Naive thymus-derived CD4-positive, alpha-beta T cell (primary cell): ENCODE measurements at regions not wholly inside any gene's neighbourhood (a gene's known extent, or its start where the extent isn't known, plus 50 kb on each side); places are given as distances from the start of the nearest gene placed in this dataset.
"Not testable (repeated sequence)": the region's sequence is repeated elsewhere in the genome, so short reads cannot be mapped to it uniquely, and the experiment has no call there.

ENCODE experiments used
- ATAC-seq: fragments of 150-1000 bp; cut with Tn5 transposase; 2 replicates; pipeline ENCODE4 v1.10.0; 2021; ENCODE audit warnings: mild to moderate bottlenecking, moderate library complexity
- CTCF ChIA-PET: fragments of 350-600 bp; sonication (Branson Sonifier 250); formaldehyde crosslinking; loops from one replicate; lab custom pipeline; 2021; ENCODE audit warnings: antibody characterized with exemption; lab: Charles Lee
- POLR2A ChIA-PET: fragments of 350-600 bp; sonication (Branson Sonifier 250); formaldehyde crosslinking; loops from one replicate; lab custom pipeline; 2021; ENCODE audit warnings: antibody characterized with exemption, inconsistent platforms; lab: Charles Lee
- DNase-seq, 9 donors: peaks; one replicate each; pipeline versions ENCODE4 v3.0.0 to v3.0.0-alpha.2; 2020 to 2022; ENCODE audit warnings: mixed read lengths in 1 of 9
- H3K27ac ChIP-seq: one replicate; pipeline ENCODE4 v1.7.0; 2013; ENCODE audit warnings: mild to moderate bottlenecking, low read depth, low read length, moderate library complexity
- H3K27me3 ChIP-seq, 2 donors: one replicate each; pipeline ENCODE4 v1.7.0; 2013; ENCODE audit warnings: low read length in 2 of 2, mild to moderate bottlenecking in 2 of 2, moderate library complexity in 2 of 2; ENCODE audit not compliant: control insufficient read depth in 2 of 2, insufficient read depth in 2 of 2
- H3K36me3 ChIP-seq, 3 experiments: 1 replicate in 2 of 3; 2 replicates in 1 of 3; pipeline ENCODE4 v1.7.0; 2013; ENCODE audit warnings: low read length in 3 of 3, mild to moderate bottlenecking in 3 of 3, moderate library complexity in 1 of 3; ENCODE audit not compliant: insufficient read depth in 3 of 3, control insufficient read depth in 2 of 3
- H3K4me1 ChIP-seq, 2 donors: one replicate each; pipeline ENCODE4 v1.7.0; 2013; ENCODE audit warnings: low read length in 2 of 2, mild to moderate bottlenecking in 2 of 2, moderate library complexity in 1 of 2; ENCODE audit not compliant: control insufficient read depth in 2 of 2, insufficient read depth in 2 of 2
- H3K4me3 ChIP-seq: 2 replicates; pipeline ENCODE4 v1.7.0; 2013; ENCODE audit warnings: mild to moderate bottlenecking, low read length
- H3K9me3 ChIP-seq, 3 experiments: 1 replicate in 2 of 3; 2 replicates in 1 of 3; pipeline ENCODE4 v1.7.0; 2013; ENCODE audit warnings: low read length in 3 of 3; ENCODE audit not compliant: control insufficient read depth in 2 of 3
- H3K27ac Mint-ChIP-seq, 9 donors: one replicate each; pipeline ENCODE4 v1.8.0; 2020 to 2022; ENCODE audit warnings: mixed read lengths in 9 of 9, mild to moderate bottlenecking in 8 of 9, moderate library complexity in 5 of 9, inconsistent platforms in 2 of 9
- H3K27me3 Mint-ChIP-seq, 5 donors: one replicate each; pipeline ENCODE4 v1.8.0; 2021 to 2022; ENCODE audit warnings: mixed read lengths in 5 of 5, mild to moderate bottlenecking in 1 of 5
- H3K36me3 Mint-ChIP-seq, 5 donors: one replicate each; pipeline ENCODE4 v1.8.0; 2020 to 2022; ENCODE audit warnings: mixed read lengths in 5 of 5, mild to moderate bottlenecking in 3 of 5, inconsistent platforms in 1 of 5
- H3K4me1 Mint-ChIP-seq, 7 donors: one replicate each; pipeline ENCODE4 v1.8.0; 2020 to 2022; ENCODE audit warnings: mixed read lengths in 7 of 7, mild to moderate bottlenecking in 3 of 7, inconsistent platforms in 1 of 7
- H3K4me3 Mint-ChIP-seq, 10 donors: one replicate each; pipeline ENCODE4 v1.8.0; 2020 to 2022; ENCODE audit warnings: mild to moderate bottlenecking in 10 of 10, mixed read lengths in 10 of 10, moderate library complexity in 6 of 10, inconsistent platforms in 2 of 10
- H3K9me3 Mint-ChIP-seq, 11 donors: one replicate each; pipeline ENCODE4 v1.8.0; 2020 to 2022; ENCODE audit warnings: mixed read lengths in 11 of 11, mild to moderate bottlenecking in 4 of 11, inconsistent platforms in 1 of 11, moderate library complexity in 1 of 11
- intact Hi-C, 2 donors: fragments of 100-400 bp; cut with micrococcal nuclease; formaldehyde crosslinking; loops; one replicate each; pipeline ENCODE4 v1.15.1; 2023

- H3K9me3 ChIP-seq, H3K4me3 ChIP-seq, H3K27ac Mint-ChIP-seq, H3K27me3 ChIP-seq, H3K4me1 Mint-ChIP-seq, H3K4me3 Mint-ChIP-seq, H3K36me3 ChIP-seq, H3K27ac ChIP-seq, ATAC-seq, H3K4me1 ChIP-seq, POLR2A ChIA-PET, intact Hi-C loops, H3K36me3 Mint-ChIP-seq, CTCF ChIA-PET, H3K9me3 Mint-ChIP-seq, H3K27me3 Mint-ChIP-seq, DNase-seq: not testable (repeated sequence)
Measured at GRCh38 chr2:37746011-37746410, 74.6 kb upstream of the CDC42EP3 start.

DNA sequence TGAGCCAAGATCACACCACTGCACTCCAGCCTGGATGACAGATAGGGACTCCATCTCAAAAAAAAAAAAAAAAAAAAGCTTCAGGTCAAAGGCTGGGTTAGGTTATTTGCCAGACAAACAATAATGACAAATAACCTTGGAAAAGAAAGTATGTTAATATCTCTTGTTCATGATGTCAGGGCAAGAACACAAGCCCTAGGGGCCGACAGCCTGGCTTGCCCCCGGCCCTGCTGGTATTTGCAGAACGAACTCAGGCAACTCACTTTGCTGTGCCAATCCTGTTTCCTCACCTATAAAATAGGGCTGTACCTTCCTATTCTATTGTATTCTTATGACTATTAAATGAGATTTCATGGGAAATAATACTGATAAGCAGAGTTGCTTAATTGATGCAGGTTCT is 75.4 kb upstream of the CDC42EP3 start:
- no peak overlapping the region for H3K4me3 Mint-ChIP-seq
- Histone ChIP-seq H3K9me3 (no peaks in the 10 kb centered on the region), H3K27me3 (no peaks in the 10 kb centered on the region), H3K27ac (no peak overlapping the region), H3K4me1 (no peaks in the 10 kb centered on the region), H3K4me3 (no peak overlapping the region), H3K36me3 (no peaks in the 10 kb centered on the region)
- peaks cover 0 to 4% (median 0%) of the 10 kb centered on the region in 11 donors for H3K9me3 Mint-ChIP-seq
- ATAC-seq (no peak), DNase-seq (no peak)
- ChIA-PET CTCF (no interaction called here), POLR2A (no interaction called here)
- H3K4me1 Mint-ChIP-seq = peaks cover 0 to 9% (median 0%) of the 10 kb centered on the region in 7 donors
- intact Hi-C loops = no loop called here
- H3K36me3 Mint-ChIP-seq = no peaks in the 10 kb centered on the region
- no peak overlapping the region for H3K27ac Mint-ChIP-seq
- H3K27me3 Mint-ChIP-seq = no peaks in the 10 kb centered on the region

DNA sequence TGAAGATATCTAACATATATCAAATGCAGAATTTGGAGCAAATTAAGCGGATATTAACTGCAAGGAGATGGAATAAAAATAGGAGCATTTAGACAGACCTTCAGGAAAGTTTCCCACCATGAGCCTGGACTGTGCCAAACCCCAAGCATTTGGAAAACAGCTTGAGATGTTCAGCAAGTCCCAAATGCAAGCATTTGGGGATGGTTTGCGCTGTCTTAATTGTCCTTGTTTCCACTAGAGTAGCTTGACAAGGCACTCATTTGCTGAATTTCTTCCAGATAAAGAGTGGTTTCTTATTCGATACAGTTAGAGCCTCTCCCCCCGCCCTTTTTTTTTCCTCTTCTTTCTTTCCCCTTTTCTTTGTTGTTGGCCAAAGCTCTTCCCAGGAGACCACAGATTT is 77.1 kb upstream of the CDC42EP3 start:
- Mint-ChIP-seq H3K27ac (no peak overlapping the region), H3K4me1 (peaks cover 0 to 9% (median 0%) of the 10 kb centered on the region in 7 donors), H3K4me3 (no peak overlapping the region), H3K9me3 (peaks cover 0 to 4% (median 0%) of the 10 kb centered on the region in 11 donors), H3K36me3 (no peaks in the 10 kb centered on the region), H3K27me3 (no peaks in the 10 kb centered on the region)
- no peak overlapping the region for H3K27ac ChIP-seq
- CTCF ChIA-PET = interaction anchor here (0.5 kb wide), 1 partner anchor 84 kb away, joined by 3 read pairs; no protein-coding TSS in a partner anchor
- no peaks in the 10 kb centered on the region for H3K9me3 ChIP-seq
- no peak overlapping the region for H3K4me3 ChIP-seq
- H3K36me3 ChIP-seq = no peaks in the 10 kb centered on the region
- H3K4me1 ChIP-seq = no peaks in the 10 kb centered on the region
- H3K27me3 ChIP-seq = no peaks in the 10 kb centered on the region
- ATAC-seq = no peak
- DNase-seq = no peak
- POLR2A ChIA-PET = interaction anchor here (0.5 kb wide), 1 partner anchor 79 kb away, joined by 4 read pairs; no protein-coding TSS in a partner anchor
- intact Hi-C loops = no loop called here

GRCh38 chr2:37750286-37750685 is 78.8 kb upstream of the CDC42EP3 start:
- H3K4me3 ChIP-seq, H3K27me3 ChIP-seq, CTCF ChIA-PET, POLR2A ChIA-PET, H3K27ac ChIP-seq, DNase-seq, intact Hi-C loops, ATAC-seq, H3K4me3 Mint-ChIP-seq, H3K4me1 Mint-ChIP-seq, H3K9me3 Mint-ChIP-seq, H3K27me3 Mint-ChIP-seq, H3K4me1 ChIP-seq, H3K27ac Mint-ChIP-seq, H3K36me3 Mint-ChIP-seq, H3K36me3 ChIP-seq, H3K9me3 ChIP-seq: not testable (repeated sequence)

GRCh38 chr2:37752766-37753165 is 81.3 kb upstream of the CDC42EP3 start:
- no peaks in the 10 kb centered on the region for H3K36me3 Mint-ChIP-seq
- H3K4me1 Mint-ChIP-seq = peaks cover 0 to 3% (median 0%) of the 10 kb centered on the region in 7 donors
- no peak overlapping the region for H3K27ac Mint-ChIP-seq
- H3K9me3 Mint-ChIP-seq = peaks cover 0 to 7% (median 0%) of the 10 kb centered on the region in 11 donors
- no peak for DNase-seq
- H3K27ac ChIP-seq = no peak overlapping the region
- intact Hi-C loops = no loop called here
- ChIA-PET CTCF (no interaction called here), POLR2A (no interaction called here)
- H3K27me3 ChIP-seq = no peaks in the 10 kb centered on the region
- no peaks in the 10 kb centered on the region for H3K9me3 ChIP-seq
- no peaks in the 10 kb centered on the region for H3K4me1 ChIP-seq
- H3K4me3 ChIP-seq = no peak overlapping the region
- no peak for ATAC-seq
- H3K4me3 Mint-ChIP-seq = no peak overlapping the region
- H3K27me3 Mint-ChIP-seq = no peaks in the 10 kb centered on the region
- H3K36me3 ChIP-seq = no peaks in the 10 kb centered on the region

- Histone ChIP-seq H3K27ac (no peak overlapping the region), H3K36me3 (no peaks in the 10 kb centered on the region), H3K4me1 (no peaks in the 10 kb centered on the region), H3K4me3 (no peak overlapping the region), H3K9me3 (no peaks in the 10 kb centered on the region), H3K27me3 (no peaks in the 10 kb centered on the region)
- CTCF ChIA-PET = no interaction called here
- peaks cover 0 to 2% (median 0%) of the 10 kb centered on the region in 7 donors for H3K4me1 Mint-ChIP-seq
- peaks cover 0 to 7% (median 0%) of the 10 kb centered on the region in 11 donors for H3K9me3 Mint-ChIP-seq
- H3K36me3 Mint-ChIP-seq = no peaks in the 10 kb centered on the region
- DNase-seq (no peak), ATAC-seq (no peak)
- POLR2A ChIA-PET = no interaction called here
- no peak overlapping the region for H3K4me3 Mint-ChIP-seq
- intact Hi-C loops = no loop called here
- H3K27ac Mint-ChIP-seq = no peak overlapping the region
- H3K27me3 Mint-ChIP-seq = no peaks in the 10 kb centered on the region
Measured at GRCh38 chr2:37753758-37754157, 82.3 kb upstream of the CDC42EP3 start.

DNA sequence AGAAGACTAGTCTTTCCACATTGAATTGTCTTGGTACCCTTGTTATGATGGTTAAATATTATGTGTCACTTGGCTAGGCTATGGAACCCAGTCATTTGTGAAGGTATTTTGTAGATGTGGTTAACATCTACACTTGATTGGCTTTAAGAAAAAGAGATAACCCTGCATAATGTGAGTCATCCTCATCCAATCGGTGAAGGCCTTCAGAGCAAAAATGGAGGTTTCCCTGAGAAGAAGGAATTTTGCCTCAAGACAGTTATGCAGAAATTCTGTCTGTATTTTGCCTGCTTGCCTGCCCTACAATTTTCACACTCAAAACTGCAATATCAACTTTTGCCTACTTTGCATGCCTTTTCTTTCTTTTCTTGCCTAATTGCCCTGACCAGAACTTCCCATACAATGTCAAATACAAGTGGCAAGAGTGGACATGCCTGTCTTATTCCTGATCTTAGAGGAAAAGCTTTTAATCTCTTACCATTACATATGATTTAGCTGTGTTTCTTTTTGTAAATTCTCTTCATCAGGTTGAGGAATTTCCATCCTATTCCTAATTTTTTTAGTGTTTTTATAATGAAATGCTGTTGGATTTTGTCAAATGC is 84.6 kb upstream of the CDC42EP3 start:
- H3K27ac Mint-ChIP-seq, CTCF ChIA-PET, H3K4me1 Mint-ChIP-seq, H3K9me3 Mint-ChIP-seq, POLR2A ChIA-PET, H3K4me3 ChIP-seq, H3K36me3 ChIP-seq, intact Hi-C loops, H3K36me3 Mint-ChIP-seq, DNase-seq, H3K27me3 Mint-ChIP-seq, ATAC-seq, H3K27ac ChIP-seq, H3K27me3 ChIP-seq, H3K4me1 ChIP-seq, H3K4me3 Mint-ChIP-seq, H3K9me3 ChIP-seq: not testable (repeated sequence)
